ENCODE measurements at regions not wholly inside any gene's neighbourhood (a gene's known extent, or its start where the extent isn't known, plus 50 kb on each side); places are given as distances from the start of the nearest gene placed in this dataset.

DNA sequence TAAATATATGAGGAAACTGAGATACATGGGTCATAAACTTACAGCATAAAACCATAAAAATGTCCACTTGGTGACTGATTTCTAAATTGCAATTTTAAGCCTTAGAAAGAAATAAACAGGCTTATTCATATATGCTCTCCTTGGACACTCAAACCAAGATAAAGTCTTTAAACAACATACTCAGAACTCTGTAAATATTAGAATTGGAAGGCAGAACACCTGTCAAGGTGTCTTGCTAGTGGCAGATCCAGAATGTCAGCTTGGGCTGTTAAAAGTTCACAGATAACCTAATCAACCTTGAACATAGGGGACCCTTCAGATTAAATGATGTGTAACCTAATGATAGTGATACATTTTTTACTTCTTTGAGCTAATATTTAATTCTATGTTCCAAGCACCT lies 208.1 kb upstream of the ARSJ start:
- TF ChIP-seq, protein P1, sequence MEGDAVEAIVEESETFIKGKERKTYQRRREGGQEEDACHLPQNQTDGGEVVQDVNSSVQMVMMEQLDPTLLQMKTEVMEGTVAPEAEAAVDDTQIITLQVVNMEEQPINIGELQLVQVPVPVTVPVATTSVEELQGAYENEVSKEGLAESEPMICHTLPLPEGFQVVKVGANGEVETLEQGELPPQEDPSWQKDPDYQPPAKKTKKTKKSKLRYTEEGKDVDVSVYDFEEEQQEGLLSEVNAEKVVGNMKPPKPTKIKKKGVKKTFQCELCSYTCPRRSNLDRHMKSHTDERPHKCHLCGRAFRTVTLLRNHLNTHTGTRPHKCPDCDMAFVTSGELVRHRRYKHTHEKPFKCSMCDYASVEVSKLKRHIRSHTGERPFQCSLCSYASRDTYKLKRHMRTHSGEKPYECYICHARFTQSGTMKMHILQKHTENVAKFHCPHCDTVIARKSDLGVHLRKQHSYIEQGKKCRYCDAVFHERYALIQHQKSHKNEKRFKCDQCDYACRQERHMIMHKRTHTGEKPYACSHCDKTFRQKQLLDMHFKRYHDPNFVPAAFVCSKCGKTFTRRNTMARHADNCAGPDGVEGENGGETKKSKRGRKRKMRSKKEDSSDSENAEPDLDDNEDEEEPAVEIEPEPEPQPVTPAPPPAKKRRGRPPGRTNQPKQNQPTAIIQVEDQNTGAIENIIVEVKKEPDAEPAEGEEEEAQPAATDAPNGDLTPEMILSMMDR (IDR thresholded peaks at IDR 0.05; ENCODE audit: insufficient read depth, low read depth, low read length), result no peak
- DNase-seq (ENCODE audit: low read depth), result no peak
- no peak overlapping the region for H3K4me3 ChIP-seq (ENCODE audit: low read depth, low read length)

DNA sequence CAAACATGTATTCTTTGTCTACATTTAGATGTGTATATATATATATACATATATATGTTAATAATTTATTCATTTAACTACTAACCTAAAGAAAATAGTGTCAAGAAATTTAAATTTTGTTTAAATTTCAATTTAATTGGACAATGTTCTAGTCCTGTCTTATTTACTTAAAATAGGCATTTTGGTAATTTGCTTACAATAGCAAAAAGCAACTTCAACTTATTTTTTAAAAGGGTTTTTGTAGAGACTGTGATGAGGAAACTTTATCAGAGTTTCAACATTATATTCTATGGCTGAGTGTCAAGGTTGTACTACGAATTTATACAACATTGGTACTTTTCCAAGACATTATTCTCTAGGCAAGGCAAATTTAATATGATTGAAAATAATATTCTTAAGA lies 212.0 kb upstream of the ARSJ start:
- no peak for DNase-seq (ENCODE audit: low read depth)
- H3K4me3 ChIP-seq (ENCODE audit: low read depth, low read length), result no peak overlapping the region

DNA sequence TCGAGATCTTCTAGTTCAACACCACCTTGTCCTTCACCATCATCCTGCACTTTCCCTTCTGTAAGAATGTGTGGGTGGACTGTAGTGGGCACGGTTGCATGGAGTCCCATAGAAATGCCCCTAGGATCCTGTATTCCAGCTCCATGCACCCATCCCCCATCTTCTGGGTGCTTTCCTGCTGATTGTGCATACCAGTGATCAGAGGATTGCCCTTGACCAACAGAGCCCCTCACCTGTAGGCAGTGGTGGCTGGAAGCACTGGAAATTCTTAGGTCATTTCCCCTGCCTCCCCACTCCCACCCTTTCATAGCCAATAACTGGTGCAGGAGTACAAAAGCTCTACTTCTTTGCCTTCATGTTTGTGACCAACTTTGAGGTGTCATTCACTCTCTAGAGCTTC lies 213.4 kb upstream of the ARSJ start:
- H3K4me3 ChIP-seq (ENCODE audit: low read depth, low read length), result no peak overlapping the region
- TF ChIP-seq, protein P1 (IDR thresholded peaks at IDR 0.05; ENCODE audit: insufficient read depth, low read depth, low read length), result no peak
- DNase-seq (ENCODE audit: low read depth), result no peak

More for the DNA sequence above, 212.0 kb upstream of the ARSJ start:
- TF ChIP-seq, protein P1 (IDR thresholded peaks at IDR 0.05; ENCODE audit: insufficient read depth, low read depth, low read length), result no peak

DNA sequence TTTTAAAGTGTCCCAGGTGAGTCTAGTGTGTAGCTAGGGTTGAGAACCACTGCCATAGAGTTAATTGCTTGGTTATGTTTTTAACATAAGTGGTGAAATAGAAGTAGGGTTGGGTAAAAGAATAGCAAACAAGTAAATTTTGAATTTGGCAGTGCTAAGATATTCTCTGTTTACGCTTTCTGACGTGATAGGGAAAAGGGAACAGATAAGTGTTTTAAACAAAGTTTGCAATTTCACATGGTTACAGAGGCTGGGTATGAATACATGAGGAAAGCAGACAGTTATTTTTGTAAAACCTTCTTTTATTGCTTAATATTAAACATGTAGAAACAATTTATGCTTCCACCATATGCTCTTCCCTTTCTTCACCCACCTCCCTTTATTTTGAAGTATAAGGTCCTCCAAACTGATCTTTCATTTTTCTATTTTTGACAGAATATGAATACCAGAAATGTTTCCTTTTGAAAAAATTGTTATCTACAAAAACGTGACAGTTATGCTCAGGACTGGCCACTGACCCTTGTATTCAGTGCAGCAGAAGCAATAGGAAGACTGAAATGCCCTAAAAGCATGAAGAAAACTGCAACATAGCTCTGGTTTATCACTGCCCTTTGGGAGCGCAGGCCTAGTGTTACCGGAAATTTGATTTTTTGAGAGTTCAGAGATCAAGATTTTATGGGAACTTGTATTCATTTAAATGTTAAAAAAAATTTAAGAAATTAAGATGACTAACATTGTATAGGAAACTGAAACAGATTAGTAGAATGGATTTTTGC lies 214.4 kb upstream of the ARSJ start:
- H3K4me3 ChIP-seq (ENCODE audit: low read depth, low read length), result no peak overlapping the region
- TF ChIP-seq, protein P1 (IDR thresholded peaks at IDR 0.05; ENCODE audit: insufficient read depth, low read depth, low read length), result no peak
- no peak for DNase-seq (ENCODE audit: low read depth)

DNA sequence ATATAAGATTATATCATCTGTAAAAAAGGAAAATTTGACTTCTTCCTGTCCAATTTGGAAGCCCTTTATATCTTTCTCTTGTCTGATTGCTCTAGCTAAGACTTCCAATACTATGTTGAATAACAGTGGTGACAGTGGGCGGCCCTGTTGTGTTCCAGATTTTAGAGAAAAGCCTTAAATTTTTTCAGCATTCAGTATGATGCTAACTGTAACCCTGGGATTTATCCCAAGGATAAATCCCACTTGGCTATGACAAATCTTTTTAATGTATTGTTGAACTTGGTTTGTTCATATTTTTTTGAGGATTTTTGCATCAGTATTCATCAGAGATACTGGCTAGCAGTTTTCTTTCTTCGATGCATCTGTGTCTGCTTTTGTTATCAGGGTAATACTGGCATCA lies 217.2 kb upstream of the ARSJ start:
- DNase-seq (ENCODE audit: low read depth), result no peak
- H3K4me3 ChIP-seq (ENCODE audit: low read depth, low read length), result no peak overlapping the region
- TF ChIP-seq, protein P1 (IDR thresholded peaks at IDR 0.05; ENCODE audit: insufficient read depth, low read depth, low read length), result no peak

DNA sequence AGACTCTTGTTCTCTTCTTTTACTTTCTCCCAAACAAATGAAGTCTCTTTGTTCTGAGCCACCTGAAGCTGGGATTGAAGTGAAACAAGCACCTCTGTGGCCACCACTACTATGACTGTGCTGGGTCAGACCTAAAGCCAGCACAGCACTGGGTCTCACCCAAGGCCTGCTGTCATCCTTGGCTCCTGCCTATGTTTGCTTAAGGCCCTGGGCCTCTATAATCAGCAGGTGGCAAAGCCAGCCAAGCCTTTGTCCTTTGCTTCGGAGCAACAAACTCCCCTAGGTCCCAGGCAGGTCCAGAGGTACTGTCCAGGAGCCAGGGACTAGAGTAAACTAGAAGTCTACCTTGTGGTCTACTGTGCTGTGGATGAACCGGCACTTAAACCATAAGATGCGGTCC lies 220.6 kb upstream of the ARSJ start:
- no peak for DNase-seq (ENCODE audit: low read depth)
- TF ChIP-seq, protein P1 (IDR thresholded peaks at IDR 0.05; ENCODE audit: insufficient read depth, low read depth, low read length), result no peak
- H3K4me3 ChIP-seq (ENCODE audit: low read depth, low read length), result no peak overlapping the region

DNA sequence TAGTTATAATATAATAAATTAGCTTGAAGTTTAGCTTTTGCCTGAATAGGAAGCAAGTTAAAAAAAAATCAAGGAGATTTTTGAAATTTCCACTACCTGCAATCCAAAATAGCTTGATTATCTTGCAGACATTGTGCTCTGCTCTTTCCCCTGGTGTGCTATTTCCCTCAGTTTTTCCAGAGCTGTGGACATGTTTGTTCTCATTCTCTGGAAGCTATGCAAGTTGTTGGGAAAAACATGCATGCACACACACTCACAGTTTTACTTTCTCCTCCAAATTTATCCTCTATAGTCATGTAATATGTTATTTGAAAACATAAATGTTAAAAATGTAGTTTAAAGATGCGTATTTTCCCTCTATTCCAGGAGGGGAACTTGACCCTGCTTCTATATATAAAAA lies 225.8 kb upstream of the ARSJ start:
- no peak for DNase-seq (ENCODE audit: low read depth)
- TF ChIP-seq, protein P1 (IDR thresholded peaks at IDR 0.05; ENCODE audit: insufficient read depth, low read depth, low read length), result no peak
- H3K4me3 ChIP-seq (ENCODE audit: low read depth, low read length), result no peak overlapping the region

All from fibroblast of villous mesenchyme (primary cell).